IMR-90 (cell line): ENCODE measurements at regions not wholly inside any gene's neighbourhood (a gene's known extent, or its start where the extent isn't known, plus 50 kb on each side); places are given as distances from the start of the nearest gene placed in this dataset.
"Not testable (repeated sequence)": the region's sequence is repeated elsewhere in the genome, so short reads cannot be mapped to it uniquely, and the experiment has no call there.

Source experiments
- ATAC-seq: fragments of 200-7000 bp; cut with Tn5 transposase; 2 replicates; pipeline ENCODE4 v1.9.1; 2020; ENCODE audit warnings: low read depth, mild to moderate bottlenecking, moderate library complexity
- BruUV-seq: library from RNA; stranded (reverse); fragments of 400-500 nt; replicated peaks from 2 replicates; lab custom pipeline; 2021; lab: Mats Ljungman, UMichigan
- CTCF ChIA-PET: fragments of 300-600 bp; formaldehyde crosslinking; extraction: SDS; loops from one replicate; lab custom pipeline; 2021; ENCODE audit warnings: antibody characterized with exemption; lab: Yijun Ruan, JAX
- POLR2A ChIA-PET: fragments of 300-600 bp; sonication (Branson Sonifier 250); formaldehyde crosslinking; loops from one replicate; lab custom pipeline; 2022; ENCODE audit warnings: antibody characterized with exemption; ENCODE audit not compliant: unreplicated experiment; lab: Charles Lee
- DNase-seq: peaks from one replicate; pipeline ENCODE4 v3.0.0; 2013
- H2AFZ ChIP-seq: replicated peaks from 2 replicates; pipeline ENCODE3; 2013; ENCODE audit warnings: low read length, mild to moderate bottlenecking; ENCODE audit not compliant: poor library complexity
- H2AK5ac ChIP-seq: 2 replicates; pipeline ENCODE4 v1.6.1; 2013; ENCODE audit warnings: low read depth, low read length, inconsistent platforms
- H2AK9ac ChIP-seq: replicated peaks from 2 replicates; pipeline ENCODE3; 2013; ENCODE audit warnings: mild to moderate bottlenecking, low read depth, low read length, moderate library complexity; ENCODE audit not compliant: poor library complexity
- H2BK120ac ChIP-seq: 2 replicates; pipeline ENCODE4 v1.6.1; 2013; ENCODE audit warnings: low read depth, low read length, inconsistent platforms
- H2BK15ac ChIP-seq: 3 replicates; pipeline ENCODE4 v1.6.1; 2013; ENCODE audit warnings: low read depth, low read length, inconsistent platforms
- H2BK20ac ChIP-seq: 2 replicates; pipeline ENCODE4 v1.6.1; 2013; ENCODE audit warnings: low read depth, mild to moderate bottlenecking, inconsistent platforms, low read length, moderate library complexity
- H2BK5ac ChIP-seq: 2 replicates; pipeline ENCODE4 v1.6.1; 2013; ENCODE audit warnings: mild to moderate bottlenecking, low read depth, low read length, inconsistent platforms; ENCODE audit not compliant: poor library complexity, severe bottlenecking
- H3K14ac ChIP-seq: replicated peaks from 2 replicates; pipeline ENCODE4 v1.6.1; 2013; ENCODE audit warnings: low read depth, low read length, inconsistent platforms
- H3K18ac ChIP-seq: 2 replicates; pipeline ENCODE4 v1.6.1; 2013; ENCODE audit warnings: low read depth, low read length, control low read depth
- H3K23ac ChIP-seq: 2 replicates; pipeline ENCODE4 v1.6.1; 2013; ENCODE audit warnings: low read depth, low read length, inconsistent platforms
- H3K27ac ChIP-seq: 2 replicates; pipeline ENCODE4 v1.5.1; 2013; ENCODE audit warnings: mild to moderate bottlenecking, control low read depth, low read length; ENCODE audit not compliant: insufficient read depth
- H3K27me3 ChIP-seq: 2 replicates; pipeline ENCODE4 v1.6.1; 2013; ENCODE audit warnings: low read length; ENCODE audit not compliant: control insufficient read depth, insufficient read depth
- H3K36me3 ChIP-seq: 2 replicates; pipeline ENCODE4 v1.6.1; 2013; ENCODE audit warnings: low read length, mixed read lengths; ENCODE audit not compliant: control insufficient read depth, insufficient read depth
- H3K4ac ChIP-seq: 2 replicates; pipeline ENCODE4 v1.6.1; 2013; ENCODE audit warnings: low read depth, low read length, inconsistent platforms
- H3K4me1 ChIP-seq: 2 replicates; pipeline ENCODE4 v1.6.1; 2013; ENCODE audit warnings: low read length, mixed read lengths; ENCODE audit not compliant: control insufficient read depth, insufficient read depth
- H3K4me2 ChIP-seq: 2 replicates; pipeline ENCODE4 v1.6.1; 2013; ENCODE audit warnings: low read depth, mild to moderate bottlenecking, control low read depth, low read length, moderate library complexity
- H3K4me3 ChIP-seq: 2 replicates; pipeline ENCODE4 v1.5.1; 2013; ENCODE audit warnings: low read depth, mild to moderate bottlenecking, control low read depth, low read length, moderate library complexity; ENCODE audit not compliant: insufficient read depth
- H3K56ac ChIP-seq: 2 replicates; pipeline ENCODE4 v1.6.1; 2013; ENCODE audit warnings: low read length, inconsistent platforms; ENCODE audit not compliant: insufficient read depth; ENCODE audit errors: extremely low read depth
- H3K79me1 ChIP-seq, 2 experiments: 2 replicates each; pipeline ENCODE4 v1.6.1; 2013; ENCODE audit warnings: low read length in 2 of 2, inconsistent platforms in 1 of 2, low read depth in 1 of 2
- H3K9ac ChIP-seq: 2 replicates; pipeline ENCODE4 v1.6.1; 2013; ENCODE audit warnings: low read depth, low read length, control low read depth
- H3K9me1 ChIP-seq: 2 replicates; pipeline ENCODE4 v1.6.1; 2013; ENCODE audit warnings: low read length, inconsistent platforms; ENCODE audit not compliant: insufficient read depth
- H3K9me3 ChIP-seq: 2 replicates; pipeline ENCODE4 v1.6.1; 2013; ENCODE audit warnings: low read length; ENCODE audit not compliant: control insufficient read depth, insufficient read depth
- H4K20me1 ChIP-seq: 2 replicates; pipeline ENCODE4 v1.6.1; 2013; ENCODE audit warnings: low read length, inconsistent platforms; ENCODE audit not compliant: insufficient read depth
- H4K5ac ChIP-seq: 2 replicates; pipeline ENCODE4 v1.6.1; 2013; ENCODE audit warnings: mild to moderate bottlenecking, low read depth, low read length, control low read depth
- H4K8ac ChIP-seq, 2 experiments: 2 replicates each; pipeline ENCODE4 v1.6.1; 2013; ENCODE audit warnings: low read depth in 2 of 2, low read length in 2 of 2, control low read depth in 1 of 2, inconsistent platforms in 1 of 2
- H4K91ac ChIP-seq: 2 replicates; pipeline ENCODE4 v1.6.1; 2013; ENCODE audit warnings: low read depth, low read length, inconsistent platforms; ENCODE audit not compliant: insufficient read depth
- CEBPB ChIP-seq: IDR thresholded peaks from 2 replicates; pipeline ENCODE4 v1.6.1; 2012; ENCODE audit warnings: low read depth, low read length, improper control_type of control experiment
- MAFK ChIP-seq: IDR thresholded peaks from 2 replicates; pipeline ENCODE4 v1.6.1; 2012; ENCODE audit warnings: low read depth, low read length, improper control_type of control experiment
- RAD21 ChIP-seq: IDR thresholded peaks from 2 replicates; pipeline ENCODE4 v1.6.1; 2012; ENCODE audit warnings: low read length, improper control_type of control experiment
- WGBS, 2 experiments: methylation state at CpG; one replicate each; pipeline versions ENCODE4 v1.1.5 to v1.1.7; 2013; ENCODE audit warnings: missing lambda C conversion rate in 2 of 2; ENCODE audit not compliant: insufficient read length in 1 of 2; ENCODE audit errors: extremely low coverage in 2 of 2; 5-methylcytosine and 5-hydroxymethylcytosine counted together
- dilution Hi-C: fragments of 300-500 bp; cut with HindIII; formaldehyde crosslinking; loops from one replicate; pipeline ENCODE4 v1.14.3; 2018; ENCODE audit warnings: low sequenced_read_pairs; ENCODE audit not compliant: unreplicated experiment
- in situ Hi-C: fragments of 300-500 bp; cut with MboI; formaldehyde crosslinking; loops from 3 replicates; pipeline ENCODE4 v1.14.3; 2019; ENCODE audit warnings: low sequenced_read_pairs, inconsistent platforms, mixed read lengths
- intact Hi-C: fragments of 100-400 bp; cut with micrococcal nuclease; formaldehyde crosslinking; loops from 2 replicates; pipeline ENCODE4 v1.10.0; 2022

DNA sequence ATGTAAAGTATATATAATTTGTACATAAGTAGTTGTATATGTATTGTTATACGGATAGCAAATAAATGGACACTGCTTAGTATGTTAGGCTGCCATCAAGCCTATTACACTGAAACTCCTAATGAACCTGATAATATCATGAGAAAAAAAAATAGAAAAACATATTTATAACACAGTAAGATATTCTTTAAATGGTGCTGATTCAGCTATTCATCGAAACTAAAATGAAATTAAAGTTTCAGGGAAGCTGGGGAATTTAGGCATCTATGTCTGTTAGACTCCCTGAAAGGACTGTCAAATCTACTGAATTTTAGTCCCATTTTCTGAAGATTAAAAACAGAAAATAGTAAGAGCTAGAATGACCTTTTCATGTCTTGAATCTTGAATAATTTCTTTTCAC, 647.1 kb upstream of the PABPC4L start:
- Histone ChIP-seq H3K79me1 (no peaks in the 10 kb centered on the region), H3K9me1 (no peaks in the 10 kb centered on the region), H3K4me2 (no peak overlapping the region), H3K18ac (no peak overlapping the region), H2BK15ac (no peak overlapping the region), H2AFZ (no peak overlapping the region), H4K8ac (no peak overlapping the region), H3K4me1 (no peaks in the 10 kb centered on the region), H4K20me1 (no peaks in the 10 kb centered on the region), H3K27me3 (no peaks in the 10 kb centered on the region), H4K91ac (no peak overlapping the region), H2BK120ac (no peak overlapping the region), H2BK5ac (no peak overlapping the region), H3K4me3 (no peak overlapping the region), H2BK20ac (no peak overlapping the region), H3K23ac (no peak overlapping the region), H3K9ac (no peak overlapping the region), H3K4ac (no peak overlapping the region), H3K9me3 (no peaks in the 10 kb centered on the region), H3K56ac (no peak overlapping the region), H3K36me3 (no peaks in the 10 kb centered on the region), H3K27ac (no peak overlapping the region), H3K14ac (no peak overlapping the region), H4K5ac (no peak overlapping the region), H2AK5ac (no peak overlapping the region), H2AK9ac (no peak overlapping the region)
- TF ChIP-seq CEBPB = no peak
- TF ChIP-seq RAD21 = no peak
- 0 out of 2 replicates have a peak, but pooled peaks have one; percentile 7 for TF ChIP-seq MAFK
- intact Hi-C loops = no loop called here
- DNase-seq (no peak), ATAC-seq (no peak)
- in situ Hi-C loops = no loop called here
- POLR2A ChIA-PET = no interaction called here
- dilution Hi-C loops = no loop called here
- WGBS, 2 experiments = no CpG with 5 or more reads among the region's 2 CpGs
- CTCF ChIA-PET = interaction anchor here (0.7 kb wide), 1 partner anchor 303 kb away, joined by 3 read pairs; no protein-coding TSS in a partner anchor
- no TSS peak for BruUV-seq

DNA sequence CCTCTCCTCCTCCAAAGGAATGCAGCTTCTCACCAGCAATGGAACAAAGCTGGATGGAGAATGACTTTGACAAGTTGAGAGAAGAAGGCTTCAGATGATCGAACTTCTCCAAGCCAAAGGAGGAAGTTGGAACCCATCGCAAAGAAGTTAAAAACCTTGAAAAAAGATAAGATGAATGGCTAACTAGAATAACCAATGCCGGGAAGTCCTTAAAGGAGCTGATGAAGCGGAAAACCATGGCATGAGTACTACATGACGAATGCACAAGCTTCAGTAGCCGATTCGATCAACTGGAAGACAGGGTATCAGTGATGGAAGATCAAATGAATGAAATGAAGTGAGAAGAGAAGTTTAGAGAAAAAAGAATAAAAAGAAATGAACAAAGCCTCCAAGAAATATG, 629.2 kb upstream of the PABPC4L start:
- H2BK120ac ChIP-seq, H4K20me1 ChIP-seq, H2BK20ac ChIP-seq, H4K5ac ChIP-seq, H3K27ac ChIP-seq, ATAC-seq, H3K4me3 ChIP-seq, H3K36me3 ChIP-seq, H3K4me1 ChIP-seq, H3K79me1 ChIP-seq, H3K14ac ChIP-seq, intact Hi-C loops, in situ Hi-C loops, BruUV-seq, H3K9me3 ChIP-seq, H2AK5ac ChIP-seq, H4K91ac ChIP-seq, H2BK15ac ChIP-seq, H2AK9ac ChIP-seq, POLR2A ChIA-PET, H3K9me1 ChIP-seq, DNase-seq, H2BK5ac ChIP-seq, dilution Hi-C loops, H3K23ac ChIP-seq, H3K9ac ChIP-seq, H3K18ac ChIP-seq, H3K56ac ChIP-seq, H3K27me3 ChIP-seq, H2AFZ ChIP-seq, H3K4ac ChIP-seq, CTCF ChIA-PET, H3K4me2 ChIP-seq, H4K8ac ChIP-seq: not testable (repeated sequence)
- 80% methylated on average over 3 of the region's 7 CpGs; no CpG with 5 or more reads in 1 of the 2 experiments for WGBS, 2 experiments
